SK-N-SH (cell line): ENCODE measurements at regions not wholly inside any gene's neighbourhood (a gene's known extent, or its start where the extent isn't known, plus 50 kb on each side); places are given as distances from the start of the nearest gene placed in this dataset.

Experiments
- CTCF ChIA-PET: fragments of 300-600, 350-600 bp; formaldehyde crosslinking; extraction: SDS; loops from one replicate; lab custom pipeline; 2021; lab: Yijun Ruan, JAX
- POLR2A ChIA-PET: fragments of 350-600 bp; sonication (Branson Sonifier 250); formaldehyde crosslinking; extraction: SDS; loops from one replicate; lab custom pipeline; 2020; ENCODE audit warnings: antibody characterized with exemption, inconsistent platforms; lab: Yijun Ruan, JAX
- DNase-seq: peaks from one replicate; pipeline ENCODE4 v3.0.0; 2012
- H2AFZ ChIP-seq: fragments of 200-600 bp; sonication (generic); 2 replicates; pipeline ENCODE4 v1.8.1; 2016; ENCODE audit warnings: antibody characterized with exemption, mild to moderate bottlenecking, low read depth
- H3F3A ChIP-seq: fragments of 200-600 bp; sonication (generic); replicated peaks from 2 replicates; pipeline ENCODE3; 2016; ENCODE audit warnings: antibody characterized with exemption, mild to moderate bottlenecking; ENCODE audit not compliant: insufficient read depth
- H3K27ac ChIP-seq, 2 experiments: fragments of 200-500 bp in 1 of 2; fragments of 200-600 bp in 1 of 2; sonication (Bioruptor generic) in 1 of 2; sonication (generic), shearing (Covaris generic) in 1 of 2; 2 replicates each; pipeline versions ENCODE4 v1.5.1 to v1.6.1; 2014 to 2016; ENCODE audit warnings: low read depth in 2 of 2, inconsistent platforms in 1 of 2, low read length in 1 of 2, mild to moderate bottlenecking in 1 of 2, mixed read lengths in 1 of 2
- H3K27me3 ChIP-seq: fragments of 200-600 bp; sonication (generic), shearing (Covaris generic); 2 replicates; pipeline ENCODE4 v1.6.1; 2016; ENCODE audit warnings: mixed run types; ENCODE audit not compliant: insufficient read depth
- H3K36me3 ChIP-seq, 2 experiments: fragments of 200-500 bp in 1 of 2; fragments of 200-600 bp in 1 of 2; sonication (Bioruptor generic) in 1 of 2; sonication (generic) in 1 of 2; replicated peaks in 1 of 2; 2 replicates each; pipeline versions ENCODE3 to v1.5.1; 2014 to 2016; ENCODE audit warnings: low read length in 1 of 2, mild to moderate bottlenecking in 1 of 2; ENCODE audit not compliant: insufficient read depth in 2 of 2, control insufficient read depth in 1 of 2
- H3K4me1 ChIP-seq, 2 experiments: fragments of 200-500 bp in 1 of 2; fragments of 200-600 bp in 1 of 2; sonication (Bioruptor generic) in 1 of 2; sonication (generic), shearing (Covaris generic) in 1 of 2; 2 replicates each; pipeline versions ENCODE4 v1.5.1 to v1.6.1; 2014 to 2016; ENCODE audit warnings: low read depth in 1 of 2, low read length in 1 of 2, mixed run types in 1 of 2; ENCODE audit not compliant: insufficient read depth in 2 of 2, control insufficient read depth in 1 of 2
- H3K4me2 ChIP-seq: fragments of 200-600 bp; sonication (generic), shearing (Covaris generic); 2 replicates; pipeline ENCODE4 v1.6.1; 2017; ENCODE audit warnings: mixed run types
- H3K4me3 ChIP-seq, 2 experiments: fragments of 200-500 bp in 1 of 2; fragments of 200-600 bp in 1 of 2; sonication (Bioruptor generic) in 1 of 2; sonication (generic), shearing (Covaris generic) in 1 of 2; 2 replicates each; pipeline versions ENCODE4 v1.5.1 to v1.8.1; 2014 to 2016; ENCODE audit warnings: low read depth in 2 of 2, inconsistent platforms in 1 of 2, low read length in 1 of 2, mild to moderate bottlenecking in 1 of 2, mixed read lengths in 1 of 2, moderate library complexity in 1 of 2
- H3K79me2 ChIP-seq: fragments of 200-600 bp; sonication (generic); 2 replicates; pipeline ENCODE4 v1.8.1; 2017; ENCODE audit warnings: mild to moderate bottlenecking; ENCODE audit not compliant: insufficient read depth
- H3K9ac ChIP-seq: fragments of 200-600 bp; sonication (generic); 2 replicates; pipeline ENCODE4 v1.6.1; 2017; ENCODE audit warnings: mixed run types
- H3K9me2 ChIP-seq: fragments of 200-600 bp; sonication (generic); 2 replicates; pipeline ENCODE4 v1.6.1; 2017; ENCODE audit warnings: mixed run types
- H3K9me3 ChIP-seq: fragments of 200-600 bp; sonication (generic); 2 replicates; pipeline ENCODE4 v1.6.1; 2017; ENCODE audit warnings: mixed run types, mild to moderate bottlenecking, moderate library complexity
- H4K20me1 ChIP-seq: fragments of 200-600 bp; sonication (generic); 2 replicates; pipeline ENCODE4 v1.6.1; 2017; ENCODE audit warnings: mild to moderate bottlenecking, mixed run types; ENCODE audit not compliant: insufficient read depth
- EP300 ChIP-seq, 2 experiments: IDR thresholded peaks; 2 replicates each; pipeline versions ENCODE4 v1.4.0 to v1.6.1; 2012; ENCODE audit warnings: borderline replicate concordance in 1 of 2, low read depth in 1 of 2, low read length in 1 of 2
- EZH2phosphoT487 ChIP-seq: fragments of 200-600 bp; sonication (generic); IDR thresholded peaks from 2 replicates; pipeline ENCODE4 v1.6.1; 2017; ENCODE audit warnings: low read depth, mixed run types, mild to moderate bottlenecking, antibody characterized with exemption, moderate library complexity, borderline replicate concordance
- FOSL2 ChIP-seq: IDR thresholded peaks from 2 replicates; pipeline ENCODE4 v1.4.0; 2012; ENCODE audit warnings: low read depth, mild to moderate bottlenecking, moderate library complexity, borderline replicate concordance
- FOXJ3 ChIP-seq: sonication (generic); formaldehyde crosslinking; IDR thresholded peaks from 2 replicates; pipeline ENCODE4 v1.5.1; 2020; ENCODE audit warnings: mild to moderate bottlenecking, missing genetic modification reagents
- FOXM1 ChIP-seq: IDR thresholded peaks from 2 replicates; pipeline ENCODE4 v1.4.0; 2012; ENCODE audit warnings: low read depth, mild to moderate bottlenecking
- GABPA ChIP-seq: IDR thresholded peaks from 2 replicates; pipeline ENCODE4 v1.4.0; 2012; ENCODE audit warnings: low read depth, mild to moderate bottlenecking
- GATA2 ChIP-seq: sonication (generic); formaldehyde crosslinking; IDR thresholded peaks from 2 replicates; pipeline ENCODE4 v1.5.0; 2020; ENCODE audit warnings: mild to moderate bottlenecking, missing genetic modification reagents
- JUND ChIP-seq: IDR thresholded peaks from 2 replicates; pipeline ENCODE4 v1.4.0; 2012
- NFIC ChIP-seq: IDR thresholded peaks from 2 replicates; pipeline ENCODE4 v1.4.0; 2012; ENCODE audit warnings: borderline replicate concordance
- POLR2AphosphoS5 ChIP-seq: IDR thresholded peaks from 2 replicates; pipeline ENCODE4 v1.6.1; 2012; ENCODE audit warnings: low read depth, low read length
- RAD21 ChIP-seq: IDR thresholded peaks from 2 replicates; pipeline ENCODE4 v1.6.1; 2012; ENCODE audit warnings: mild to moderate bottlenecking, low read length
- RFX5 ChIP-seq: IDR thresholded peaks from 2 replicates; pipeline ENCODE4 v1.6.1; 2012; ENCODE audit warnings: mild to moderate bottlenecking, improper control_type of control experiment, low read length
- RXRA ChIP-seq: IDR thresholded peaks from 2 replicates; pipeline ENCODE4 v1.4.0; 2012; ENCODE audit warnings: low read depth, mild to moderate bottlenecking, borderline replicate concordance
- SIN3A ChIP-seq: IDR thresholded peaks from 2 replicates; pipeline ENCODE4 v1.6.1; 2012; ENCODE audit warnings: low read depth, mild to moderate bottlenecking, low read length, moderate library complexity, borderline replicate concordance
- TCF12 ChIP-seq: IDR thresholded peaks from 2 replicates; pipeline ENCODE4 v1.4.0; 2012
- TEAD4 ChIP-seq: IDR thresholded peaks from 2 replicates; pipeline ENCODE4 v1.4.0; 2012; ENCODE audit warnings: mild to moderate bottlenecking, borderline replicate concordance; ENCODE audit not compliant: insufficient read depth
- USF1 ChIP-seq: IDR thresholded peaks from 2 replicates; pipeline ENCODE4 v1.4.0; 2012; ENCODE audit warnings: low read depth, borderline replicate concordance
- YY1 ChIP-seq: IDR thresholded peaks from 2 replicates; pipeline ENCODE4 v1.4.0; 2012; ENCODE audit warnings: low read depth, mild to moderate bottlenecking
- WGBS: methylation state at CpG from one replicate; pipeline ENCODE4 v1.1.6; 2017; ENCODE audit warnings: low lambda C conversion rate; 5-methylcytosine and 5-hydroxymethylcytosine counted together
- TF ChIP-seq, protein P1 (sequence below): fragments of 150-350 bp; IDR thresholded peaks from 2 replicates; pipeline ENCODE4 v1.6.1; 2016; ENCODE audit warnings: mild to moderate bottlenecking, low read depth, low read length
- TF ChIP-seq, protein P2 (sequence below): IDR thresholded peaks from 2 replicates; pipeline ENCODE4 v1.4.0; 2012; ENCODE audit warnings: low read depth

DNA sequence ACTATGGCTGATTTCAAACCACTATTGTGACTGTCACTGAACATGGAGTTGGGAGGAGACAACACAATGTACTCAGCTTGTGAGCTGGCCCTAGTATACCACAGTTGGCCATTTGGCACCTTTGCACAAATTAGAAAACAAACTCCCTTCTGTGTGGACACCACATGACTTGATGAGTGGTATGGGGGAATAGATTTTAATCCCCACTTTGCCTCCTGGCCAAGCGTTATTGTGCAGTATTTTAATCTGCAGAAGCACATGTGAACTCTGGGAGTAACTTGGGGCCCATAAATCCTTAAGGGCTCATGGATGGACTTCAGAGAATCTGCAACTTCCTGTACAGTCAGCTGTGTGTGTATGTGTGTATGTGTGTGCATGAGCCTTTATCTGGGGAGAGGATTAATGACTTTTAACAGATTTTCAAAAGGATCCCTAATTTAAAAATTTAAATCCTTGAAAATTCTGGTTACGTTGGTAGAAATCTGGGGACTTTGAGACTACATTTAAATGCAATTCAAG is 105.0 kb upstream of the PAQR3 start:
- H3K9me2 ChIP-seq = no peaks in the 10 kb centered on the region
- no peaks in the 10 kb centered on the region for H3K36me3 ChIP-seq
- WGBS = 71% methylated on average over 2 of the region's 2 CpGs
- no peaks in the 10 kb centered on the region for H3F3A ChIP-seq
- no peak overlapping the region for H3K27ac ChIP-seq
- POLR2A ChIA-PET = no interaction called here
- peaks cover 0 to 8% of the 10 kb centered on the region in 2 experiments; a peak in 2 of 4 replicates for H3K4me1 ChIP-seq
- no peak overlapping the region for H2AFZ ChIP-seq
- H3K4me2 ChIP-seq = no peak overlapping the region
- TF ChIP-seq TCF12 = no peak
- TF ChIP-seq EZH2phosphoT487 = no peak
- TF ChIP-seq YY1 = no peak
- TF ChIP-seq NFIC = no peak
- TF ChIP-seq EP300 (IDR thresholded peaks at IDR 0.05; ENCODE audit: borderline replicate concordance in 1 of 2, low read depth in 1 of 2, low read length in 1 of 2) = no peak
- no peak for TF ChIP-seq GABPA
- no peak for TF ChIP-seq RFX5
- TF ChIP-seq FOXM1 = no peak
- no peak for TF ChIP-seq POLR2AphosphoS5
- TF ChIP-seq, protein P1, sequence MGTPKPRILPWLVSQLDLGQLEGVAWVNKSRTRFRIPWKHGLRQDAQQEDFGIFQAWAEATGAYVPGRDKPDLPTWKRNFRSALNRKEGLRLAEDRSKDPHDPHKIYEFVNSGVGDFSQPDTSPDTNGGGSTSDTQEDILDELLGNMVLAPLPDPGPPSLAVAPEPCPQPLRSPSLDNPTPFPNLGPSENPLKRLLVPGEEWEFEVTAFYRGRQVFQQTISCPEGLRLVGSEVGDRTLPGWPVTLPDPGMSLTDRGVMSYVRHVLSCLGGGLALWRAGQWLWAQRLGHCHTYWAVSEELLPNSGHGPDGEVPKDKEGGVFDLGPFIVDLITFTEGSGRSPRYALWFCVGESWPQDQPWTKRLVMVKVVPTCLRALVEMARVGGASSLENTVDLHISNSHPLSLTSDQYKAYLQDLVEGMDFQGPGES = no peak
- no peak for TF ChIP-seq RAD21
- TF ChIP-seq TEAD4 = no peak
- TF ChIP-seq GATA2 = no peak
- TF ChIP-seq FOXJ3 (CRISPR knock-in tag) = no peak
- TF ChIP-seq JUND = no peak
- no peak for TF ChIP-seq RXRA
- TF ChIP-seq USF1 = no peak
- TF ChIP-seq, protein P2, sequence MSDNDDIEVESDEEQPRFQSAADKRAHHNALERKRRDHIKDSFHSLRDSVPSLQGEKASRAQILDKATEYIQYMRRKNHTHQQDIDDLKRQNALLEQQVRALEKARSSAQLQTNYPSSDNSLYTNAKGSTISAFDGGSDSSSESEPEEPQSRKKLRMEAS = no peak
- no peak for TF ChIP-seq SIN3A
- no peak for TF ChIP-seq FOSL2
- no peaks in the 10 kb centered on the region for H4K20me1 ChIP-seq
- no peaks in the 10 kb centered on the region for H3K79me2 ChIP-seq
- CTCF ChIA-PET = interaction anchor here (0.9 to 3.5 kb wide), 4 partner anchors 90 to 1292 kb away, joined by 3 to 26 read pairs (median 4); no protein-coding TSS in a partner anchor
- H3K27me3 ChIP-seq = no peaks in the 10 kb centered on the region
- no peaks in the 10 kb centered on the region for H3K9me3 ChIP-seq
- no peak overlapping the region for H3K9ac ChIP-seq
- H3K4me3 ChIP-seq = no peak overlapping the region
- DNase-seq = no peak
